Inflammatory macrophage treated with lipopolysaccharide for 4 hours (primary cell): ENCODE measurements at regions not wholly inside any gene's neighbourhood (a gene's known extent, or its start where the extent isn't known, plus 50 kb on each side); places are given as distances from the start of the nearest gene placed in this dataset.
"Not testable (repeated sequence)": the region's sequence is repeated elsewhere in the genome, so short reads cannot be mapped to it uniquely, and the experiment has no call there.

ENCODE experiments used
- DNase-seq: peaks from one replicate; pipeline ENCODE4 v3.0.0-alpha.2; 2020

DNA sequence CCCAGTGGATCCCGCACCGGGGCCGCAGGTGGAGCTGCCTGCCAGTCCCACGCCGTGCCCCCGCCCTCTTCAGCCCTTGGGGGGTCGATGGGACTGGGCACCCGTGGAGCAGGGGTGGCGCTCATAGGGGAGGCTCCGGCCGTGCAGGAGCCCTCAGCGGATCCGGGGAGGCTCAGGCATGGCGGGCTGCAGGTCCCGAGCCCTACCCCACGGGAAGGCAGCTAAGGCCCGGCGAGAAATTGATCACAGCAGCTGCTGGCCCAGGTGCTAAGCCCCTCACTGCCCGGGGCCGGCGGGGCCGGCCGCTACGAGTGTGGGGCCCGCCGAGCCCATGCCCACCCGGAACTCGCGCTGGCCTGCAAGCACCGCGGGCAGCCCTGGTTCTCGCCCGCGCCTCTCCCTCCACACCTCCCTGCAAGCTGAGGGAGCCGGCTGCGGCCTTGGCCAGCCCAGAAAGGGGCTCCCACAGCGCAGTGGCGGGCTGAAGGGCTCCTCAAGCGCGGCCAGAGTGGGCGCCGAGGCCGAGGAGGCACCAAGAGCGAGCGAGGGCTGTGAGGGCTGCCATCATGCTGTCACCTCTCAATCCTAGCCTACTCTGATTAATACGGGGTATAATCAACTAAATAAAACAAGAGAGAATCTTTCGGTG, 56.5 kb upstream of the ABHD2 start:
- DNase-seq, result not testable (repeated sequence)

- no peak for DNase-seq
These were observed 54.0 kb upstream of the ABHD2 start for GRCh38 chr15:89034305-89034704.

GRCh38 chr15:89035150-89035549, 53.1 kb upstream of the ABHD2 start:
- DNase-seq, result no peak

DNA sequence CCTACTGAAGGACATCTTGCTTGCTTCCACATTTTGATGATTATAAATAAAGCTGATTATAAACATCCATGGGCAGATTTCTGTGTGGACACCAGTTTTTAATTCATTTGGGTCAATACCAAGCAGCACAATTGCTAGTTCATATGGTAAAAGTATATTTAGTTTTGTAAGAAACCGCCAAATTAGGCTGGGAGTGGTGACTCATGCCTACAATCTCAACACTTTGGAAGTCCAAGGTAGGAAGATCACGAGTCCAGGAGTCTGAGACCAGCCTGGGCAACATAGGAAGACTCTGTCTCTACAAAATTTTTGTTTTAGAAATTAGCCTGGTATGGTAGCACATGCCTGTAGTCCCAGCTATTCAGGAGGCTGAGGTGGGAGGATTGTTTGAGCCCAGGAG, 52.6 kb upstream of the ABHD2 start:
- no peak for DNase-seq

GRCh38 chr15:89038146-89038545, 50.1 kb upstream of the ABHD2 start:
- DNase-seq, result no peak
